ENCODE measurements at regions not wholly inside any gene's neighbourhood (a gene's known extent, or its start where the extent isn't known, plus 50 kb on each side); places are given as distances from the start of the nearest gene placed in this dataset.

GRCh38 chr4:11544211-11544610 lies 115.5 kb upstream of the HS3ST1 start:
- FAIRE-seq, result no peak
- Histone ChIP-seq H3K27ac (ENCODE audit: low read depth, low read length) (no peak overlapping the region), H3K9ac (replicated peaks in 1 of 4; ENCODE audit: extremely low read depth in 1 of 4, low read depth in 3 of 4, low read length in 3 of 4) (no peak overlapping the region)
- TF ChIP-seq, protein P1, sequence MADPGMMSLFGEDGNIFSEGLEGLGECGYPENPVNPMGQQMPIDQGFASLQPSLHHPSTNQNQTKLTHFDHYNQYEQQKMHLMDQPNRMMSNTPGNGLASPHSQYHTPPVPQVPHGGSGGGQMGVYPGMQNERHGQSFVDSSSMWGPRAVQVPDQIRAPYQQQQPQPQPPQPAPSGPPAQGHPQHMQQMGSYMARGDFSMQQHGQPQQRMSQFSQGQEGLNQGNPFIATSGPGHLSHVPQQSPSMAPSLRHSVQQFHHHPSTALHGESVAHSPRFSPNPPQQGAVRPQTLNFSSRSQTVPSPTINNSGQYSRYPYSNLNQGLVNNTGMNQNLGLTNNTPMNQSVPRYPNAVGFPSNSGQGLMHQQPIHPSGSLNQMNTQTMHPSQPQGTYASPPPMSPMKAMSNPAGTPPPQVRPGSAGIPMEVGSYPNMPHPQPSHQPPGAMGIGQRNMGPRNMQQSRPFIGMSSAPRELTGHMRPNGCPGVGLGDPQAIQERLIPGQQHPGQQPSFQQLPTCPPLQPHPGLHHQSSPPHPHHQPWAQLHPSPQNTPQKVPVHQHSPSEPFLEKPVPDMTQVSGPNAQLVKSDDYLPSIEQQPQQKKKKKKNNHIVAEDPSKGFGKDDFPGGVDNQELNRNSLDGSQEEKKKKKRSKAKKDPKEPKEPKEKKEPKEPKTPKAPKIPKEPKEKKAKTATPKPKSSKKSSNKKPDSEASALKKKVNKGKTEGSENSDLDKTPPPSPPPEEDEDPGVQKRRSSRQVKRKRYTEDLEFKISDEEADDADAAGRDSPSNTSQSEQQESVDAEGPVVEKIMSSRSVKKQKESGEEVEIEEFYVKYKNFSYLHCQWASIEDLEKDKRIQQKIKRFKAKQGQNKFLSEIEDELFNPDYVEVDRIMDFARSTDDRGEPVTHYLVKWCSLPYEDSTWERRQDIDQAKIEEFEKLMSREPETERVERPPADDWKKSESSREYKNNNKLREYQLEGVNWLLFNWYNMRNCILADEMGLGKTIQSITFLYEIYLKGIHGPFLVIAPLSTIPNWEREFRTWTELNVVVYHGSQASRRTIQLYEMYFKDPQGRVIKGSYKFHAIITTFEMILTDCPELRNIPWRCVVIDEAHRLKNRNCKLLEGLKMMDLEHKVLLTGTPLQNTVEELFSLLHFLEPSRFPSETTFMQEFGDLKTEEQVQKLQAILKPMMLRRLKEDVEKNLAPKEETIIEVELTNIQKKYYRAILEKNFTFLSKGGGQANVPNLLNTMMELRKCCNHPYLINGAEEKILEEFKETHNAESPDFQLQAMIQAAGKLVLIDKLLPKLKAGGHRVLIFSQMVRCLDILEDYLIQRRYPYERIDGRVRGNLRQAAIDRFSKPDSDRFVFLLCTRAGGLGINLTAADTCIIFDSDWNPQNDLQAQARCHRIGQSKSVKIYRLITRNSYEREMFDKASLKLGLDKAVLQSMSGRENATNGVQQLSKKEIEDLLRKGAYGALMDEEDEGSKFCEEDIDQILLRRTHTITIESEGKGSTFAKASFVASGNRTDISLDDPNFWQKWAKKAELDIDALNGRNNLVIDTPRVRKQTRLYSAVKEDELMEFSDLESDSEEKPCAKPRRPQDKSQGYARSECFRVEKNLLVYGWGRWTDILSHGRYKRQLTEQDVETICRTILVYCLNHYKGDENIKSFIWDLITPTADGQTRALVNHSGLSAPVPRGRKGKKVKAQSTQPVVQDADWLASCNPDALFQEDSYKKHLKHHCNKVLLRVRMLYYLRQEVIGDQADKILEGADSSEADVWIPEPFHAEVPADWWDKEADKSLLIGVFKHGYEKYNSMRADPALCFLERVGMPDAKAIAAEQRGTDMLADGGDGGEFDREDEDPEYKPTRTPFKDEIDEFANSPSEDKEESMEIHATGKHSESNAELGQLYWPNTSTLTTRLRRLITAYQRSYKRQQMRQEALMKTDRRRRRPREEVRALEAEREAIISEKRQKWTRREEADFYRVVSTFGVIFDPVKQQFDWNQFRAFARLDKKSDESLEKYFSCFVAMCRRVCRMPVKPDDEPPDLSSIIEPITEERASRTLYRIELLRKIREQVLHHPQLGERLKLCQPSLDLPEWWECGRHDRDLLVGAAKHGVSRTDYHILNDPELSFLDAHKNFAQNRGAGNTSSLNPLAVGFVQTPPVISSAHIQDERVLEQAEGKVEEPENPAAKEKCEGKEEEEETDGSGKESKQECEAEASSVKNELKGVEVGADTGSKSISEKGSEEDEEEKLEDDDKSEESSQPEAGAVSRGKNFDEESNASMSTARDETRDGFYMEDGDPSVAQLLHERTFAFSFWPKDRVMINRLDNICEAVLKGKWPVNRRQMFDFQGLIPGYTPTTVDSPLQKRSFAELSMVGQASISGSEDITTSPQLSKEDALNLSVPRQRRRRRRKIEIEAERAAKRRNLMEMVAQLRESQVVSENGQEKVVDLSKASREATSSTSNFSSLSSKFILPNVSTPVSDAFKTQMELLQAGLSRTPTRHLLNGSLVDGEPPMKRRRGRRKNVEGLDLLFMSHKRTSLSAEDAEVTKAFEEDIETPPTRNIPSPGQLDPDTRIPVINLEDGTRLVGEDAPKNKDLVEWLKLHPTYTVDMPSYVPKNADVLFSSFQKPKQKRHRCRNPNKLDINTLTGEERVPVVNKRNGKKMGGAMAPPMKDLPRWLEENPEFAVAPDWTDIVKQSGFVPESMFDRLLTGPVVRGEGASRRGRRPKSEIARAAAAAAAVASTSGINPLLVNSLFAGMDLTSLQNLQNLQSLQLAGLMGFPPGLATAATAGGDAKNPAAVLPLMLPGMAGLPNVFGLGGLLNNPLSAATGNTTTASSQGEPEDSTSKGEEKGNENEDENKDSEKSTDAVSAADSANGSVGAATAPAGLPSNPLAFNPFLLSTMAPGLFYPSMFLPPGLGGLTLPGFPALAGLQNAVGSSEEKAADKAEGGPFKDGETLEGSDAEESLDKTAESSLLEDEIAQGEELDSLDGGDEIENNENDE (IDR thresholded peaks at IDR 0.05; ENCODE audit: insufficient replicate concordance, low read length), result no peak
- TF ChIP-seq RFX5 (IDR thresholded peaks at IDR 0.05; ENCODE audit: borderline replicate concordance, low read depth, low read length), result no peak

More at GRCh38 chr4:11544211-11544610, 115.5 kb upstream of the HS3ST1 start:
- no peaks in the 10 kb centered on the region for H3K9me3 ChIP-seq (ENCODE audit: insufficient read depth in 2 of 2, low read depth in 1 of 2, low read length in 1 of 2)
- no peak overlapping the region for H3K14ac ChIP-seq (ENCODE audit: insufficient read length)
- H3K4me1 ChIP-seq (replicated peaks in 1 of 4; ENCODE audit: control insufficient read depth in 3 of 4, insufficient read depth in 4 of 4, low read length in 3 of 4), result no peaks in the 10 kb centered on the region
- no peak overlapping the region for H2BK120ac ChIP-seq (replicated peaks; ENCODE audit: low read depth, low read length)
- H3K27me3 ChIP-seq (replicated peaks in 1 of 4; ENCODE audit: control insufficient read depth in 3 of 4, extremely low read depth in 1 of 4, insufficient read depth in 3 of 4, low read length in 3 of 4), result no peaks in the 10 kb centered on the region
- no peak overlapping the region for H2AFZ ChIP-seq (ENCODE audit: low read length)
- ChIA-PET POLR2A (ENCODE audit: partially characterized antibody) (no interaction called here), CTCF (ENCODE audit: partially characterized antibody) (no interaction called here)
- H2BK5ac ChIP-seq (ENCODE audit: low read depth, low read length), result no peak overlapping the region
- H3K4me2 ChIP-seq (ENCODE audit: insufficient read depth in 1 of 2, low read depth in 2 of 2, low read length in 2 of 2), result no peak overlapping the region
- no peak overlapping the region for H3K18ac ChIP-seq (ENCODE audit: extremely low read depth, low read length)
- no peak overlapping the region for H2BK12ac ChIP-seq (ENCODE audit: low read depth, low read length)
- H3K4ac ChIP-seq (replicated peaks; ENCODE audit: insufficient read length, low read depth, low read length), result no peak overlapping the region
- no peak overlapping the region for H2BK15ac ChIP-seq (ENCODE audit: low read length)
- no peaks in the 10 kb centered on the region for H3K79me1 ChIP-seq (ENCODE audit: low read depth, low read length)
- H3K23me2 ChIP-seq (ENCODE audit: low read depth, low read length), result no peaks in the 10 kb centered on the region
- no peaks in the 10 kb centered on the region for H3K79me2 ChIP-seq (ENCODE audit: control insufficient read depth in 1 of 2, insufficient read depth in 2 of 2, low read length in 2 of 2)
- no peak for DNase-seq (ENCODE audit: low read depth in 1 of 2, low spot score in 2 of 2)
- H4K8ac ChIP-seq (ENCODE audit: extremely low read depth, insufficient read depth, low read length), result no peak overlapping the region
- H3K23ac ChIP-seq (ENCODE audit: insufficient read length), result no peak overlapping the region
- no peaks in the 10 kb centered on the region for H3K36me3 ChIP-seq (ENCODE audit: control insufficient read depth in 2 of 4, insufficient read depth in 4 of 4, low read length in 3 of 4)
- H4K20me1 ChIP-seq (replicated peaks in 1 of 2; ENCODE audit: control insufficient read depth in 1 of 2, insufficient read depth in 2 of 2, low read length in 2 of 2), result no peaks in the 10 kb centered on the region
- H2AK5ac ChIP-seq (ENCODE audit: low read depth, low read length), result no peak overlapping the region
- no peak overlapping the region for H3K4me3 ChIP-seq (ENCODE audit: extremely low read depth in 1 of 4, insufficient read depth in 2 of 4, low read depth in 3 of 4, low read length in 4 of 4)
- no peak overlapping the region for H4K91ac ChIP-seq (replicated peaks; ENCODE audit: insufficient read length, low read length)
- no peak overlapping the region for H2BK20ac ChIP-seq (ENCODE audit: low read length)
- H3K56ac ChIP-seq (replicated peaks; ENCODE audit: insufficient read length, low read depth, low read length), result no peak overlapping the region
- no peak overlapping the region for H4K5ac ChIP-seq (ENCODE audit: insufficient read length, low read depth, low read length)
